Skeletal muscle tissue (tissue), 3 donors: ENCODE measurements at regions not wholly inside any gene's neighbourhood (a gene's known extent, or its start where the extent isn't known, plus 50 kb on each side); places are given as distances from the start of the nearest gene placed in this dataset.

ENCODE experiments used
- H3K27ac ChIP-seq: one replicate; pipeline ENCODE4 v1.7.0; 2013; ENCODE audit warnings: mild to moderate bottlenecking, low read depth, low read length, inconsistent platforms
- H3K27me3 ChIP-seq, 3 donors: one replicate each; pipeline ENCODE4 v1.7.0; 2013; ENCODE audit warnings: low read length in 3 of 3; ENCODE audit not compliant: control insufficient read depth in 3 of 3, insufficient read depth in 3 of 3
- H3K36me3 ChIP-seq, 3 donors: one replicate each; pipeline ENCODE4 v1.7.0; 2013; ENCODE audit warnings: low read length in 3 of 3; ENCODE audit not compliant: control insufficient read depth in 3 of 3, insufficient read depth in 3 of 3
- H3K4me1 ChIP-seq, 3 donors: one replicate each; pipeline ENCODE4 v1.7.0; 2013; ENCODE audit warnings: low read length in 3 of 3, mild to moderate bottlenecking in 3 of 3; ENCODE audit not compliant: control insufficient read depth in 3 of 3, insufficient read depth in 3 of 3
- H3K4me3 ChIP-seq, 3 donors: one replicate each; pipeline ENCODE4 v1.7.0; 2013; ENCODE audit warnings: low read length in 3 of 3
- H3K9ac ChIP-seq, 3 donors: one replicate each; pipeline ENCODE4 v1.7.0; 2013; ENCODE audit warnings: low read length in 3 of 3, mild to moderate bottlenecking in 3 of 3, moderate library complexity in 2 of 3, low read depth in 1 of 3
- H3K9me3 ChIP-seq, 3 donors: one replicate each; pipeline ENCODE4 v1.7.0; 2013; ENCODE audit warnings: low read length in 3 of 3; ENCODE audit not compliant: control insufficient read depth in 3 of 3
- donor health status: Osteomylitis.

GRCh38 chr19:33998302-33998701, 174.0 kb upstream of the LSM14A start:
- H3K27ac ChIP-seq = no peak overlapping the region
- peaks cover 0 to 2% (median 0%) of the 10 kb centered on the region in 3 donors for H3K27me3 ChIP-seq
- no peaks in the 10 kb centered on the region for H3K4me1 ChIP-seq

GRCh38 chr19:33998739-33999345, 173.5 kb upstream of the LSM14A start:
- no peak overlapping the region for H3K9ac ChIP-seq
- no peak overlapping the region for H3K4me3 ChIP-seq
- H3K27me3 ChIP-seq = peaks cover 0 to 5% (median 2%) of the 10 kb centered on the region in 3 donors
- H3K27ac ChIP-seq = no peak overlapping the region
- H3K36me3 ChIP-seq = no peaks in the 10 kb centered on the region
- H3K4me1 ChIP-seq = no peaks in the 10 kb centered on the region
- H3K9me3 ChIP-seq = no peaks in the 10 kb centered on the region

More at GRCh38 chr19:33998302-33998701, 174.0 kb upstream of the LSM14A start:
- Histone ChIP-seq H3K4me3 (no peak overlapping the region), H3K36me3 (no peaks in the 10 kb centered on the region), H3K9ac (no peak overlapping the region), H3K9me3 (peaks cover 0 to 2% (median 0%) of the 10 kb centered on the region in 3 donors)

- no peak overlapping the region for H3K27ac ChIP-seq
- no peak overlapping the region for H3K9ac ChIP-seq
- H3K4me3 ChIP-seq = no peak overlapping the region
- H3K36me3 ChIP-seq = no peaks in the 10 kb centered on the region
- H3K4me1 ChIP-seq = no peaks in the 10 kb centered on the region
- peaks cover 0 to 17% (median 5%) of the 10 kb centered on the region in 3 donors for H3K27me3 ChIP-seq
- peaks cover 0 to 5% (median 0%) of the 10 kb centered on the region in 3 donors for H3K9me3 ChIP-seq
Observed at GRCh38 chr19:34017024-34017423, 155.3 kb upstream of the LSM14A start.

GRCh38 chr19:34017601-34018000, 154.7 kb upstream of the LSM14A start:
- H3K27me3 ChIP-seq = peaks cover 0 to 14% (median 5%) of the 10 kb centered on the region in 3 donors

GRCh38 chr19:34018546-34018945, 153.8 kb upstream of the LSM14A start:
- Histone ChIP-seq H3K27me3 (peaks cover 0 to 13% (median 5%) of the 10 kb centered on the region in 3 donors), H3K36me3 (no peaks in the 10 kb centered on the region), H3K9ac (no peak overlapping the region), H3K4me3 (no peak overlapping the region), H3K9me3 (peaks cover 3 to 14% (median 5%) of the 10 kb centered on the region in 3 donors), H3K4me1 (no peaks in the 10 kb centered on the region), H3K27ac (no peak overlapping the region)

More at GRCh38 chr19:34017601-34018000, 154.7 kb upstream of the LSM14A start:
- H3K27ac ChIP-seq = no peak overlapping the region
- H3K9ac ChIP-seq = no peak overlapping the region
- no peak overlapping the region for H3K4me3 ChIP-seq
- H3K4me1 ChIP-seq = no peaks in the 10 kb centered on the region
- H3K36me3 ChIP-seq = no peaks in the 10 kb centered on the region
- H3K9me3 ChIP-seq = peaks cover 0 to 8% (median 0%) of the 10 kb centered on the region in 3 donors

GRCh38 chr19:34023381-34023780, 148.9 kb upstream of the LSM14A start:
- Histone ChIP-seq H3K4me1 (no peaks in the 10 kb centered on the region), H3K9me3 (peaks cover 3 to 11% (median 8%) of the 10 kb centered on the region in 3 donors), H3K9ac (no peak overlapping the region), H3K27me3 (peaks cover 0 to 2% (median 0%) of the 10 kb centered on the region in 3 donors), H3K36me3 (no peaks in the 10 kb centered on the region), H3K27ac (no peak overlapping the region), H3K4me3 (no peak overlapping the region)

- Histone ChIP-seq H3K9ac (no peak overlapping the region), H3K4me1 (no peaks in the 10 kb centered on the region), H3K9me3 (no peaks in the 10 kb centered on the region), H3K27me3 (peaks cover 0 to 3% (median 2%) of the 10 kb centered on the region in 3 donors), H3K4me3 (no peak overlapping the region), H3K27ac (no peak overlapping the region), H3K36me3 (no peaks in the 10 kb centered on the region)
Observed at GRCh38 chr19:34033880-34034279, 138.4 kb upstream of the LSM14A start.

- Histone ChIP-seq H3K36me3 (no peaks in the 10 kb centered on the region), H3K9me3 (no peaks in the 10 kb centered on the region), H3K27ac (no peak overlapping the region), H3K9ac (no peak overlapping the region), H3K27me3 (peaks cover 0 to 3% (median 2%) of the 10 kb centered on the region in 3 donors), H3K4me1 (no peaks in the 10 kb centered on the region), H3K4me3 (no peak overlapping the region)
Observed at GRCh38 chr19:34034318-34034846, 137.9 kb upstream of the LSM14A start.

- Histone ChIP-seq H3K4me3 (no peak overlapping the region), H3K4me1 (no peaks in the 10 kb centered on the region), H3K27ac (no peak overlapping the region), H3K27me3 (peaks cover 0 to 4% (median 0%) of the 10 kb centered on the region in 3 donors), H3K9ac (no peak overlapping the region), H3K9me3 (no peaks in the 10 kb centered on the region), H3K36me3 (no peaks in the 10 kb centered on the region)
Observed at GRCh38 chr19:34041925-34042521, 130.3 kb upstream of the LSM14A start.

- peaks cover 0 to 4% (median 0%) of the 10 kb centered on the region in 3 donors for H3K27me3 ChIP-seq
Observed at GRCh38 chr19:34044021-34044420, 128.3 kb upstream of the LSM14A start.

More at GRCh38 chr19:34044021-34044420, 128.3 kb upstream of the LSM14A start:
- H3K9me3 ChIP-seq = no peaks in the 10 kb centered on the region
- H3K4me1 ChIP-seq = no peaks in the 10 kb centered on the region
- no peaks in the 10 kb centered on the region for H3K36me3 ChIP-seq
- no peak overlapping the region for H3K9ac ChIP-seq
- no peak overlapping the region for H3K27ac ChIP-seq
- no peak overlapping the region for H3K4me3 ChIP-seq
